K562 (cell line): ENCODE measurements at regions not wholly inside any gene's neighbourhood (a gene's known extent, or its start where the extent isn't known, plus 50 kb on each side); places are given as distances from the start of the nearest gene placed in this dataset.
"Not testable (repeated sequence)": the region's sequence is repeated elsewhere in the genome, so short reads cannot be mapped to it uniquely, and the experiment has no call there.

Source experiments
- ATAC-seq: fragments of 200-7000 bp; cut with Tn5 transposase; 3 replicates; pipeline ENCODE4 v1.9.1; 2020; ENCODE audit warnings: moderate library complexity
- BruUV-seq: library from RNA; stranded (reverse); fragments of 400-500 nt; replicated peaks from 2 replicates; lab custom pipeline; 2021; lab: Mats Ljungman, UMichigan
- CTCF ChIA-PET: fragments of 300-600 bp; formaldehyde crosslinking; extraction: SDS; loops from one replicate; lab custom pipeline; 2021; ENCODE audit warnings: low intra/inter-chr PET ratio; lab: Yijun Ruan, JAX
- POLR2A ChIA-PET: fragments of 300-600, 350-650 bp; sonication (Branson Sonifier 250); formaldehyde crosslinking; extraction: SDS; loops from one replicate; lab custom pipeline; 2021; ENCODE audit warnings: antibody characterized with exemption, inconsistent platforms; lab: Yijun Ruan, JAX
- DNase-seq, 4 experiments: peaks; one replicate each; pipeline versions ENCODE4 v3.0.0 to v3.0.0-alpha.2; 2011 to 2018; ENCODE audit warnings: low spot score in 3 of 4, mixed read lengths in 3 of 4; ENCODE audit errors: extremely low read depth in 1 of 4
- FAIRE-seq: peaks from 2 replicates; lab custom pipeline; 2011; peaks lifted over from hg19 to GRCh38; lab: Jason Lieb, UNC
- H2AFZ ChIP-seq: 2 replicates; pipeline ENCODE4 v1.6.0; 2011; ENCODE audit warnings: low read depth, low read length, control low read depth, inconsistent platforms
- H3K27ac ChIP-seq: fragments of 200-600 bp; 3 replicates; pipeline ENCODE4 v1.8.0; 2011; ENCODE audit warnings: low read depth, mild to moderate bottlenecking, control low read depth, inconsistent platforms, low read length, moderate library complexity, mixed read lengths; ENCODE audit errors: extremely low read depth
- H3K27me3 ChIP-seq, 2 experiments: fragments of 300-600 bp in 1 of 2; 2 replicates in 1 of 2; 3 replicates in 1 of 2; pipeline versions ENCODE4 v1.6.0 to v1.8.0; 2011; ENCODE audit warnings: inconsistent platforms in 2 of 2, low read length in 2 of 2, mild to moderate bottlenecking in 1 of 2, mixed read lengths in 1 of 2, moderate library complexity in 1 of 2; ENCODE audit not compliant: control insufficient read depth in 2 of 2, insufficient read depth in 2 of 2
- H3K36me3 ChIP-seq: fragments of 300-600 bp; 3 replicates; pipeline ENCODE4 v1.8.0; 2011; ENCODE audit warnings: mild to moderate bottlenecking, low read length, inconsistent platforms; ENCODE audit not compliant: control insufficient read depth, insufficient read depth
- H3K4me1 ChIP-seq, 2 experiments: fragments of 200-600 bp in 1 of 2; replicated peaks in 1 of 2; 2 replicates in 1 of 2; 3 replicates in 1 of 2; pipeline versions ENCODE4 v1.5.1 to v1.8.0; 2011; ENCODE audit warnings: inconsistent platforms in 2 of 2, low read length in 2 of 2, mild to moderate bottlenecking in 1 of 2, mixed read lengths in 1 of 2, moderate library complexity in 1 of 2; ENCODE audit not compliant: control insufficient read depth in 2 of 2, insufficient read depth in 2 of 2
- H3K4me2 ChIP-seq: 2 replicates; pipeline ENCODE4 v1.6.1; 2011; ENCODE audit warnings: low read length, control low read depth, inconsistent platforms, mixed read lengths; ENCODE audit not compliant: insufficient read depth
- H3K4me3 ChIP-seq: fragments of 200-600 bp; sonication (generic), shearing (Covaris generic); 2 replicates; pipeline ENCODE4 v1.5.1; 2016; ENCODE audit warnings: control low read depth, inconsistent platforms
- H3K79me2 ChIP-seq: fragments of 200-600 bp; 3 replicates; pipeline ENCODE4 v1.8.0; 2011; ENCODE audit warnings: low read length, inconsistent platforms; ENCODE audit not compliant: control insufficient read depth, insufficient read depth
- H3K9ac ChIP-seq, 2 experiments: 2 replicates each; pipeline versions ENCODE4 v1.6.0 to v1.6.1; 2011; ENCODE audit warnings: low read depth in 2 of 2, low read length in 2 of 2, control low read depth in 1 of 2, inconsistent platforms in 1 of 2, mild to moderate bottlenecking in 1 of 2, mixed read lengths in 1 of 2; ENCODE audit not compliant: insufficient read depth in 1 of 2
- H3K9me1 ChIP-seq: one replicate; pipeline ENCODE4 v1.6.0; 2011; ENCODE audit warnings: inconsistent platforms, mild to moderate bottlenecking, low read length, moderate library complexity; ENCODE audit not compliant: control insufficient read depth, insufficient read depth
- H3K9me3 ChIP-seq: replicated peaks from 2 replicates; pipeline ENCODE4 v1.5.1; 2011; ENCODE audit warnings: low read depth, low read length, inconsistent platforms; ENCODE audit not compliant: control insufficient read depth, insufficient read depth
- H4K20me1 ChIP-seq: replicated peaks from 2 replicates; pipeline ENCODE4 v1.6.1; 2011; ENCODE audit warnings: low read length, inconsistent platforms, mixed read lengths; ENCODE audit not compliant: control insufficient read depth, insufficient read depth
- ARHGAP35 ChIP-seq: fragments of 450-650 bp; IDR thresholded peaks from 2 replicates; pipeline ENCODE4 v1.6.1; 2018; ENCODE audit not compliant: partially characterized antibody
- BRD9 ChIP-seq: fragments of 450-650 bp; IDR thresholded peaks from 2 replicates; pipeline ENCODE4 v1.6.1; 2018; ENCODE audit warnings: low read depth; ENCODE audit not compliant: partially characterized antibody
- CC2D1A ChIP-seq: fragments of 450-650 bp; IDR thresholded peaks from 2 replicates; pipeline ENCODE4 v1.6.1; 2017; ENCODE audit warnings: mild to moderate bottlenecking
- ETV1 ChIP-seq: fragments of 450-650 bp; conservative IDR thresholded peaks from 2 replicates; pipeline ENCODE4 v1.6.1; 2016; ENCODE audit warnings: missing genetic modification characterization, control low read depth, low read depth, missing compliant biosample characterization
- MYC ChIP-seq, 2 experiments: fragments of 250-450 bp in 1 of 2; sonication (Bioruptor Pico) in 1 of 2; IDR thresholded peaks; 2 replicates each; pipeline versions ENCODE4 v1.5.1 to v1.6.1; 2012 to 2021; ENCODE audit warnings: low read depth in 2 of 2, borderline replicate concordance in 1 of 2, improper control_type of control experiment in 1 of 2, low read length in 1 of 2, mild to moderate bottlenecking in 1 of 2, moderate library complexity in 1 of 2
- NFIC ChIP-seq: fragments of 450-650 bp; IDR thresholded peaks from 2 replicates; pipeline ENCODE4 v1.6.1; 2017; ENCODE audit warnings: mild to moderate bottlenecking, inconsistent platforms
- SNIP1 ChIP-seq: fragments of 450-650 bp; IDR thresholded peaks from 2 replicates; pipeline ENCODE4 v1.7.1; 2017; ENCODE audit warnings: low read depth, mild to moderate bottlenecking
- SPI1 ChIP-seq: IDR thresholded peaks from 2 replicates; pipeline ENCODE4 v1.6.1; 2011; ENCODE audit warnings: low read depth, low read length, control low read depth, borderline replicate concordance
- TRIM24 ChIP-seq, 2 experiments: fragments of 450-650 bp; IDR thresholded peaks; 2 replicates each; pipeline ENCODE4 v1.6.1; 2016
- ZNF263 ChIP-seq: sonication (generic); formaldehyde crosslinking; IDR thresholded peaks from 2 replicates; pipeline ENCODE4 v1.8.0; 2022; ENCODE audit warnings: mild to moderate bottlenecking, missing genetic modification reagents, borderline replicate concordance
- ZNF696 ChIP-seq: fragments of 250-450 bp; sonication (Bioruptor Pico); conservative IDR thresholded peaks from 2 replicates; pipeline ENCODE4 v1.4.0; 2020; ENCODE audit warnings: mild to moderate bottlenecking, moderate library complexity
- WGBS: fragments of 100-300 bp; shearing (Covaris generic); methylation state at CpG from one replicate; pipeline ENCODE4 v1.1.6; 2016; ENCODE audit warnings: low coverage, mixed read lengths; ENCODE audit not compliant: insufficient coverage; ENCODE audit errors: missing lambda C conversion rate; 5-methylcytosine and 5-hydroxymethylcytosine counted together
- in situ Hi-C: fragments of 300-500 bp; cut with MboI; formaldehyde crosslinking; loops from 4 replicates; pipeline ENCODE4 v1.15.0; 2018; ENCODE audit warnings: inconsistent platforms, mixed read lengths
- intact Hi-C: fragments of 100-400 bp; cut with micrococcal nuclease; formaldehyde crosslinking; loops from 2 replicates; pipeline ENCODE4 v1.14.2; 2022

- H3K9me1 ChIP-seq, POLR2A ChIA-PET, ATAC-seq, FAIRE-seq, H3K79me2 ChIP-seq, CTCF ChIA-PET, H3K36me3 ChIP-seq, H3K4me2 ChIP-seq, in situ Hi-C loops, H3K27me3 ChIP-seq, BruUV-seq, DNase-seq, intact Hi-C loops, H4K20me1 ChIP-seq, H3K4me3 ChIP-seq, H3K9me3 ChIP-seq: not testable (repeated sequence)
- 42% methylated on average over 2 of the region's 2 CpGs for WGBS
- Histone ChIP-seq H3K4me1 (peaks cover 27 to 54% of the 10 kb centered on the region in 2 experiments), H3K27ac (peak overlapping the region; percentile 48; the same call in 1 of the 3 replicates), H3K9ac (peak overlapping the region in 1 of 2 experiments; percentile 55; a peak in 1 of 4 replicates), H2AFZ (peak overlapping the region; percentile 75)
- TF ChIP-seq ETV1 (peak; percentile 40; the same call in 1 of the 2 replicates), NFIC (peak; percentile 66), TRIM24 (IDR thresholded peaks at IDR 0.05) (0 out of 4 replicates have a peak, but pooled peaks of 1 of the 2 experiments have one; percentile 8)
Measured at GRCh38 chr3:194191850-194192249, 55.9 kb downstream of the HES1 start.

GRCh38 chr3:194194051-194194756, 58.3 kb downstream of the HES1 start:
- FAIRE-seq (peak; percentile 60), DNase-seq (peak in 2 of 4 experiments; percentile 17 to 47), ATAC-seq (peak; percentile 66)
- no peak overlapping the region for H3K4me3 ChIP-seq
- peak overlapping the region; percentile 48 for H3K4me2 ChIP-seq
- no TSS peak for BruUV-seq
- H3K36me3 ChIP-seq, result no peaks in the 10 kb centered on the region
- H3K9me3 ChIP-seq, result no peaks in the 10 kb centered on the region
- peak overlapping the region; percentile 32 to 41; a peak in 3 of 4 replicates for H3K9ac ChIP-seq
- H3K4me1 ChIP-seq, result peaks cover 12 to 32% of the 10 kb centered on the region in 2 experiments
- in situ Hi-C loops, result no loop called here
- H3K27me3 ChIP-seq, result no peaks in the 10 kb centered on the region
- intact Hi-C loops, result no loop called here
- no peaks in the 10 kb centered on the region for H3K9me1 ChIP-seq
- peak overlapping the region; percentile 90 for H2AFZ ChIP-seq
- no peaks in the 10 kb centered on the region for H3K79me2 ChIP-seq
- peak overlapping the region; percentile 49 for H3K27ac ChIP-seq
- WGBS, result 19% methylated on average over 9 of the region's 9 CpGs
- no peaks in the 10 kb centered on the region for H4K20me1 ChIP-seq
- POLR2A ChIA-PET, result interaction anchor here (1.1 kb wide), 2 partner anchors 16 to 61 kb away, joined by 3 read pairs; no protein-coding TSS in a partner anchor
- CTCF ChIA-PET, result no interaction called here
- peak; percentile 97 for TF ChIP-seq SPI1
- TF ChIP-seq SNIP1, result no peak
- peak; percentile 34 for TF ChIP-seq BRD9
- 0 out of 2 replicates have a peak, but pooled peaks have one; percentile 20 for TF ChIP-seq CC2D1A
- no peak for TF ChIP-seq ZNF696
- TF ChIP-seq ARHGAP35, result peak; percentile 10
- 0 out of 2 replicates have a peak, but pooled peaks have one; percentile 62 for TF ChIP-seq ZNF263 (CRISPR knock-in tag)
- peak; percentile 56 for TF ChIP-seq MYC (IDR thresholded peaks at IDR 0.05; ENCODE audit: low read depth, low read length)
- 0 out of 2 replicates have a peak, but pooled peaks have one; percentile 38 for TF ChIP-seq MYC (CRISPR knock-in tag; IDR thresholded peaks at IDR 0.05; ENCODE audit: borderline replicate concordance, low read depth)
